ENCODE measurements at regions not wholly inside any gene's neighbourhood (a gene's known extent, or its start where the extent isn't known, plus 50 kb on each side); places are given as distances from the start of the nearest gene placed in this dataset.
"Not testable (repeated sequence)": the region's sequence is repeated elsewhere in the genome, so short reads cannot be mapped to it uniquely, and the experiment has no call there.

GRCh38 chr14:53742233-53742620 lies 214.4 kb downstream of the BMP4 start:
- DNase-seq (ENCODE audit: low spot score): no peak

- DNase-seq (ENCODE audit: low spot score): no peak
Measured at GRCh38 chr14:53741479-53742232, 215.0 kb downstream of the BMP4 start.

GRCh38 chr14:53740570-53740969 lies 216.1 kb downstream of the BMP4 start:
- no peak for DNase-seq (ENCODE audit: low spot score)

GRCh38 chr14:53735916-53736315 lies 220.7 kb downstream of the BMP4 start:
- no peak for DNase-seq (ENCODE audit: low spot score)

GRCh38 chr14:53723221-53723620 lies 233.4 kb downstream of the BMP4 start:
- no peak for DNase-seq (ENCODE audit: low spot score)

GRCh38 chr14:53719536-53719935 lies 237.1 kb downstream of the BMP4 start:
- no peak for DNase-seq (ENCODE audit: low spot score)

- no peak for DNase-seq (ENCODE audit: low spot score)
Measured at GRCh38 chr14:53716578-53716977, 240.0 kb downstream of the BMP4 start.

- no peak for DNase-seq (ENCODE audit: low spot score)
Measured at GRCh38 chr14:53715193-53715721, 241.4 kb downstream of the BMP4 start.

- DNase-seq (ENCODE audit: low spot score): no peak
Measured at GRCh38 chr14:53714495-53715192, 242.0 kb downstream of the BMP4 start.

GRCh38 chr14:53712901-53713300 lies 243.7 kb downstream of the BMP4 start:
- not testable (repeated sequence) for DNase-seq (ENCODE audit: low spot score)

- no peak for DNase-seq (ENCODE audit: low spot score)
Measured at GRCh38 chr14:53711205-53711604, 245.4 kb downstream of the BMP4 start.

GRCh38 chr14:53710615-53711014 lies 246.0 kb downstream of the BMP4 start:
- DNase-seq (ENCODE audit: low spot score): no peak

- no peak for DNase-seq (ENCODE audit: low spot score)
Measured at GRCh38 chr14:53709381-53709780, 247.2 kb downstream of the BMP4 start.

GRCh38 chr14:53703457-53703856 lies 253.2 kb downstream of the BMP4 start:
- no peak for DNase-seq (ENCODE audit: low spot score)

GRCh38 chr14:53701108-53701875 lies 255.3 kb downstream of the BMP4 start:
- no peak for DNase-seq (ENCODE audit: low spot score)

GRCh38 chr14:53696217-53696965 lies 260.2 kb downstream of the BMP4 start:
- DNase-seq (ENCODE audit: low spot score): no peak

GRCh38 chr14:53695692-53696214 lies 260.9 kb downstream of the BMP4 start:
- DNase-seq (ENCODE audit: low spot score): no peak

GRCh38 chr14:53692885-53693284 lies 263.7 kb downstream of the BMP4 start:
- DNase-seq (ENCODE audit: low spot score): no peak

GRCh38 chr14:53692451-53692850 lies 264.2 kb downstream of the BMP4 start:
- DNase-seq (ENCODE audit: low spot score): no peak

- DNase-seq (ENCODE audit: low spot score): no peak
Measured at GRCh38 chr14:53683229-53683628, 273.4 kb downstream of the BMP4 start.

GRCh38 chr14:53672526-53672925 lies 284.1 kb downstream of the BMP4 start:
- no peak for DNase-seq (ENCODE audit: low spot score)

- DNase-seq (ENCODE audit: low spot score): no peak
Measured at GRCh38 chr14:53670701-53671100, 285.9 kb downstream of the BMP4 start.
